IMR-90 (cell line): ENCODE measurements at regions not wholly inside any gene's neighbourhood (a gene's known extent, or its start where the extent isn't known, plus 50 kb on each side); places are given as distances from the start of the nearest gene placed in this dataset.

Experiments used
- ATAC-seq: fragments of 200-7000 bp; cut with Tn5 transposase; 2 replicates; pipeline ENCODE4 v1.9.1; 2020; ENCODE audit warnings: low read depth, mild to moderate bottlenecking, moderate library complexity
- BruUV-seq: library from RNA; stranded (reverse); fragments of 400-500 nt; replicated peaks from 2 replicates; lab custom pipeline; 2021; lab: Mats Ljungman, UMichigan
- CTCF ChIA-PET: fragments of 300-600 bp; formaldehyde crosslinking; extraction: SDS; loops from one replicate; lab custom pipeline; 2021; ENCODE audit warnings: antibody characterized with exemption; lab: Yijun Ruan, JAX
- POLR2A ChIA-PET: fragments of 300-600 bp; sonication (Branson Sonifier 250); formaldehyde crosslinking; loops from one replicate; lab custom pipeline; 2022; ENCODE audit warnings: antibody characterized with exemption; ENCODE audit not compliant: unreplicated experiment; lab: Charles Lee
- DNase-seq: peaks from one replicate; pipeline ENCODE4 v3.0.0; 2013
- H2AFZ ChIP-seq: replicated peaks from 2 replicates; pipeline ENCODE3; 2013; ENCODE audit warnings: low read length, mild to moderate bottlenecking; ENCODE audit not compliant: poor library complexity
- H2AK5ac ChIP-seq: 2 replicates; pipeline ENCODE4 v1.6.1; 2013; ENCODE audit warnings: low read depth, low read length, inconsistent platforms
- H2AK9ac ChIP-seq: replicated peaks from 2 replicates; pipeline ENCODE3; 2013; ENCODE audit warnings: mild to moderate bottlenecking, low read depth, low read length, moderate library complexity; ENCODE audit not compliant: poor library complexity
- H2BK120ac ChIP-seq: 2 replicates; pipeline ENCODE4 v1.6.1; 2013; ENCODE audit warnings: low read depth, low read length, inconsistent platforms
- H2BK15ac ChIP-seq: 3 replicates; pipeline ENCODE4 v1.6.1; 2013; ENCODE audit warnings: low read depth, low read length, inconsistent platforms
- H2BK20ac ChIP-seq: 2 replicates; pipeline ENCODE4 v1.6.1; 2013; ENCODE audit warnings: low read depth, mild to moderate bottlenecking, inconsistent platforms, low read length, moderate library complexity
- H2BK5ac ChIP-seq: 2 replicates; pipeline ENCODE4 v1.6.1; 2013; ENCODE audit warnings: mild to moderate bottlenecking, low read depth, low read length, inconsistent platforms; ENCODE audit not compliant: poor library complexity, severe bottlenecking
- H3K14ac ChIP-seq: replicated peaks from 2 replicates; pipeline ENCODE4 v1.6.1; 2013; ENCODE audit warnings: low read depth, low read length, inconsistent platforms
- H3K18ac ChIP-seq: 2 replicates; pipeline ENCODE4 v1.6.1; 2013; ENCODE audit warnings: low read depth, low read length, control low read depth
- H3K23ac ChIP-seq: 2 replicates; pipeline ENCODE4 v1.6.1; 2013; ENCODE audit warnings: low read depth, low read length, inconsistent platforms
- H3K27ac ChIP-seq: 2 replicates; pipeline ENCODE4 v1.5.1; 2013; ENCODE audit warnings: mild to moderate bottlenecking, control low read depth, low read length; ENCODE audit not compliant: insufficient read depth
- H3K27me3 ChIP-seq: 2 replicates; pipeline ENCODE4 v1.6.1; 2013; ENCODE audit warnings: low read length; ENCODE audit not compliant: control insufficient read depth, insufficient read depth
- H3K36me3 ChIP-seq: 2 replicates; pipeline ENCODE4 v1.6.1; 2013; ENCODE audit warnings: low read length, mixed read lengths; ENCODE audit not compliant: control insufficient read depth, insufficient read depth
- H3K4ac ChIP-seq: 2 replicates; pipeline ENCODE4 v1.6.1; 2013; ENCODE audit warnings: low read depth, low read length, inconsistent platforms
- H3K4me1 ChIP-seq: 2 replicates; pipeline ENCODE4 v1.6.1; 2013; ENCODE audit warnings: low read length, mixed read lengths; ENCODE audit not compliant: control insufficient read depth, insufficient read depth
- H3K4me2 ChIP-seq: 2 replicates; pipeline ENCODE4 v1.6.1; 2013; ENCODE audit warnings: low read depth, mild to moderate bottlenecking, control low read depth, low read length, moderate library complexity
- H3K4me3 ChIP-seq: 2 replicates; pipeline ENCODE4 v1.5.1; 2013; ENCODE audit warnings: low read depth, mild to moderate bottlenecking, control low read depth, low read length, moderate library complexity; ENCODE audit not compliant: insufficient read depth
- H3K56ac ChIP-seq: 2 replicates; pipeline ENCODE4 v1.6.1; 2013; ENCODE audit warnings: low read length, inconsistent platforms; ENCODE audit not compliant: insufficient read depth; ENCODE audit errors: extremely low read depth
- H3K79me1 ChIP-seq, 2 experiments: 2 replicates each; pipeline ENCODE4 v1.6.1; 2013; ENCODE audit warnings: low read length in 2 of 2, inconsistent platforms in 1 of 2, low read depth in 1 of 2
- H3K9ac ChIP-seq: 2 replicates; pipeline ENCODE4 v1.6.1; 2013; ENCODE audit warnings: low read depth, low read length, control low read depth
- H3K9me1 ChIP-seq: 2 replicates; pipeline ENCODE4 v1.6.1; 2013; ENCODE audit warnings: low read length, inconsistent platforms; ENCODE audit not compliant: insufficient read depth
- H3K9me3 ChIP-seq: 2 replicates; pipeline ENCODE4 v1.6.1; 2013; ENCODE audit warnings: low read length; ENCODE audit not compliant: control insufficient read depth, insufficient read depth
- H4K20me1 ChIP-seq: 2 replicates; pipeline ENCODE4 v1.6.1; 2013; ENCODE audit warnings: low read length, inconsistent platforms; ENCODE audit not compliant: insufficient read depth
- H4K5ac ChIP-seq: 2 replicates; pipeline ENCODE4 v1.6.1; 2013; ENCODE audit warnings: mild to moderate bottlenecking, low read depth, low read length, control low read depth
- H4K8ac ChIP-seq, 2 experiments: 2 replicates each; pipeline ENCODE4 v1.6.1; 2013; ENCODE audit warnings: low read depth in 2 of 2, low read length in 2 of 2, control low read depth in 1 of 2, inconsistent platforms in 1 of 2
- H4K91ac ChIP-seq: 2 replicates; pipeline ENCODE4 v1.6.1; 2013; ENCODE audit warnings: low read depth, low read length, inconsistent platforms; ENCODE audit not compliant: insufficient read depth
- MAFK ChIP-seq: IDR thresholded peaks from 2 replicates; pipeline ENCODE4 v1.6.1; 2012; ENCODE audit warnings: low read depth, low read length, improper control_type of control experiment
- WGBS, 2 experiments: methylation state at CpG; one replicate each; pipeline versions ENCODE4 v1.1.5 to v1.1.7; 2013; ENCODE audit warnings: missing lambda C conversion rate in 2 of 2; ENCODE audit not compliant: insufficient read length in 1 of 2; ENCODE audit errors: extremely low coverage in 2 of 2; 5-methylcytosine and 5-hydroxymethylcytosine counted together
- dilution Hi-C: fragments of 300-500 bp; cut with HindIII; formaldehyde crosslinking; loops from one replicate; pipeline ENCODE4 v1.14.3; 2018; ENCODE audit warnings: low sequenced_read_pairs; ENCODE audit not compliant: unreplicated experiment
- in situ Hi-C: fragments of 300-500 bp; cut with MboI; formaldehyde crosslinking; loops from 3 replicates; pipeline ENCODE4 v1.14.3; 2019; ENCODE audit warnings: low sequenced_read_pairs, inconsistent platforms, mixed read lengths
- intact Hi-C: fragments of 100-400 bp; cut with micrococcal nuclease; formaldehyde crosslinking; loops from 2 replicates; pipeline ENCODE4 v1.10.0; 2022

GRCh38 chr4:164483711-164484110, 270.2 kb upstream of the SMIM31 start:
- Histone ChIP-seq H3K9me1 (no peaks in the 10 kb centered on the region), H3K4me1 (no peaks in the 10 kb centered on the region), H4K5ac (no peak overlapping the region), H3K27ac (no peak overlapping the region), H4K91ac (no peak overlapping the region), H3K14ac (no peak overlapping the region), H3K79me1 (no peaks in the 10 kb centered on the region), H3K9me3 (peaks cover 2% of the 10 kb centered on the region; the same call in 1 of the 2 replicates), H2BK120ac (no peak overlapping the region), H2BK15ac (no peak overlapping the region), H2AFZ (no peak overlapping the region), H3K4me3 (no peak overlapping the region), H2AK9ac (no peak overlapping the region), H3K27me3 (no peaks in the 10 kb centered on the region), H3K23ac (no peak overlapping the region), H2BK5ac (no peak overlapping the region), H3K36me3 (no peaks in the 10 kb centered on the region), H4K20me1 (no peaks in the 10 kb centered on the region), H2BK20ac (no peak overlapping the region), H3K4me2 (no peak overlapping the region), H4K8ac (no peak overlapping the region), H3K18ac (no peak overlapping the region), H3K4ac (no peak overlapping the region), H2AK5ac (no peak overlapping the region), H3K56ac (no peak overlapping the region), H3K9ac (no peak overlapping the region)
- BruUV-seq = no TSS peak
- WGBS, 2 experiments = no CpG with 5 or more reads among the region's 5 CpGs
- in situ Hi-C loops (no loop called here), intact Hi-C loops (no loop called here), dilution Hi-C loops (no loop called here)
- POLR2A ChIA-PET = no interaction called here
- no peak for DNase-seq
- no peak for ATAC-seq
- CTCF ChIA-PET = no interaction called here
- no peak for TF ChIP-seq MAFK
